ENCODE measurements at regions not wholly inside any gene's neighbourhood (a gene's known extent, or its start where the extent isn't known, plus 50 kb on each side); places are given as distances from the start of the nearest gene placed in this dataset.

DNA sequence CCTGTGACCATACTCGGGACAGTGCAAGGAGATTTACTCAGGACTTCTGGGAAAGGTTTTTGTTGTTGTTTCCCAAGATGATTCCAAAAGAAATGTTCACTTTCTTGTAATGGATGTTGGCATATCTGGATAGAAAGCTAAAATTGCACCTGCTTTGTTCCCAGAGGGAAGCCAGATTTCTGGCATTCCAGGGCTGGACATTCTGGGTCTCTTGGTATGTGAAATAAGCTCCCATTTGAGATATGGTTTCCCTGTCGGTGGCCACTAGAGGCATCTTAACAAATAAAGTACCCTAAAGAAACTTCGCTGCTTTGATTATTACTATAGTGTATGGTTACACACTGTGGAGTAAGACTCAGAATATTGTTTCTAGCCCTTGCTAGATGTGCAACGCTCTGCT, 737.3 kb downstream of the BRINP1 start:
- Histone ChIP-seq H3K4me2 (ENCODE audit: control insufficient read depth, insufficient read depth) (no peak overlapping the region), H3K9me3 (replicated peaks; ENCODE audit: control insufficient read depth, insufficient read depth, low read length) (no peaks in the 10 kb centered on the region), H3K9ac (ENCODE audit: control insufficient read depth, insufficient read depth, low read length) (no peak overlapping the region), H3K27ac (ENCODE audit: control insufficient read depth, insufficient read depth) (no peak overlapping the region), H3K4me1 (ENCODE audit: control insufficient read depth, insufficient read depth, low read length) (no peaks in the 10 kb centered on the region), H3K27me3 (replicated peaks in 1 of 2; ENCODE audit: control insufficient read depth in 2 of 2, insufficient read depth in 2 of 2, low read length in 1 of 2) (no peaks in the 10 kb centered on the region), H3K4me3 (no peak overlapping the region), H2AFZ (ENCODE audit: control insufficient read depth, low read depth, low read length) (no peak overlapping the region), H4K20me1 (ENCODE audit: control insufficient read depth, insufficient read depth) (no peaks in the 10 kb centered on the region), H3K79me2 (ENCODE audit: control insufficient read depth, insufficient read depth, low read length) (no peaks in the 10 kb centered on the region), H3K36me3 (ENCODE audit: control insufficient read depth in 2 of 2, insufficient read depth in 2 of 2, low read length in 1 of 2) (no peaks in the 10 kb centered on the region)
- ChIA-PET RAD21 (ENCODE audit: unreplicated experiment) (no interaction called here), POLR2A (no interaction called here), CTCF (no interaction called here), SMC1A (ENCODE audit: uncharacterized antibody, unreplicated experiment) (no interaction called here)
- in situ Hi-C loops (cut with MboI) (no loop called here), intact Hi-C loops (cut with micrococcal nuclease; ENCODE audit: unreplicated experiment) (no loop called here)
- FAIRE-seq (no peak), ATAC-seq (no peak), DNase-seq (ENCODE audit: low read depth, low spot score) (no peak)
- no TSS peak for BruUV-seq (replicated peaks)
- WGBS (ENCODE audit: insufficient coverage, insufficient replicate concordance, low lambda C conversion rate, missing lambda C conversion rate), result 8% methylated on average over 4 of the region's 4 CpGs
- TF ChIP-seq, protein P1, sequence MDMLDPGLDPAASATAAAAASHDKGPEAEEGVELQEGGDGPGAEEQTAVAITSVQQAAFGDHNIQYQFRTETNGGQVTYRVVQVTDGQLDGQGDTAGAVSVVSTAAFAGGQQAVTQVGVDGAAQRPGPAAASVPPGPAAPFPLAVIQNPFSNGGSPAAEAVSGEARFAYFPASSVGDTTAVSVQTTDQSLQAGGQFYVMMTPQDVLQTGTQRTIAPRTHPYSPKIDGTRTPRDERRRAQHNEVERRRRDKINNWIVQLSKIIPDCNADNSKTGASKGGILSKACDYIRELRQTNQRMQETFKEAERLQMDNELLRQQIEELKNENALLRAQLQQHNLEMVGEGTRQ (IDR thresholded peaks at IDR 0.05; ENCODE audit: borderline replicate concordance, low read depth, low read length), result no peak
- TF ChIP-seq, protein P2, sequence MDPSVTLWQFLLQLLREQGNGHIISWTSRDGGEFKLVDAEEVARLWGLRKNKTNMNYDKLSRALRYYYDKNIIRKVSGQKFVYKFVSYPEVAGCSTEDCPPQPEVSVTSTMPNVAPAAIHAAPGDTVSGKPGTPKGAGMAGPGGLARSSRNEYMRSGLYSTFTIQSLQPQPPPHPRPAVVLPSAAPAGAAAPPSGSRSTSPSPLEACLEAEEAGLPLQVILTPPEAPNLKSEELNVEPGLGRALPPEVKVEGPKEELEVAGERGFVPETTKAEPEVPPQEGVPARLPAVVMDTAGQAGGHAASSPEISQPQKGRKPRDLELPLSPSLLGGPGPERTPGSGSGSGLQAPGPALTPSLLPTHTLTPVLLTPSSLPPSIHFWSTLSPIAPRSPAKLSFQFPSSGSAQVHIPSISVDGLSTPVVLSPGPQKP (IDR thresholded peaks at IDR 0.05; ENCODE audit: low read depth, low read length), result no peak
- TF ChIP-seq POLR2AphosphoS5 (IDR thresholded peaks at IDR 0.05; ENCODE audit: low read length), result no peak
- TF ChIP-seq SUZ12 (IDR thresholded peaks at IDR 0.05; ENCODE audit: unreplicated experiment), result no peak
- TF ChIP-seq SPI1 (IDR thresholded peaks at IDR 0.05; ENCODE audit: borderline replicate concordance, insufficient read depth, low read depth, low read length), result no peak
- TF ChIP-seq, protein P3, sequence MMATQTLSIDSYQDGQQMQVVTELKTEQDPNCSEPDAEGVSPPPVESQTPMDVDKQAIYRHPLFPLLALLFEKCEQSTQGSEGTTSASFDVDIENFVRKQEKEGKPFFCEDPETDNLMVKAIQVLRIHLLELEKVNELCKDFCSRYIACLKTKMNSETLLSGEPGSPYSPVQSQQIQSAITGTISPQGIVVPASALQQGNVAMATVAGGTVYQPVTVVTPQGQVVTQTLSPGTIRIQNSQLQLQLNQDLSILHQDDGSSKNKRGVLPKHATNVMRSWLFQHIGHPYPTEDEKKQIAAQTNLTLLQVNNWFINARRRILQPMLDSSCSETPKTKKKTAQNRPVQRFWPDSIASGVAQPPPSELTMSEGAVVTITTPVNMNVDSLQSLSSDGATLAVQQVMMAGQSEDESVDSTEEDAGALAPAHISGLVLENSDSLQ (IDR thresholded peaks at IDR 0.05), result no peak
- no peak for TF ChIP-seq SIN3A (IDR thresholded peaks at IDR 0.05; ENCODE audit: low read depth, low read length)
- TF ChIP-seq ZNF384 (IDR thresholded peaks at IDR 0.05; ENCODE audit: borderline replicate concordance, low read depth, low read length), result no peak
- TF ChIP-seq SIX5 (IDR thresholded peaks at IDR 0.05; ENCODE audit: low read depth, low read length, severe bottlenecking), result no peak
- TF ChIP-seq SMC3 (IDR thresholded peaks at IDR 0.05; ENCODE audit: borderline replicate concordance, low read length), result no peak
- TF ChIP-seq, protein P4, sequence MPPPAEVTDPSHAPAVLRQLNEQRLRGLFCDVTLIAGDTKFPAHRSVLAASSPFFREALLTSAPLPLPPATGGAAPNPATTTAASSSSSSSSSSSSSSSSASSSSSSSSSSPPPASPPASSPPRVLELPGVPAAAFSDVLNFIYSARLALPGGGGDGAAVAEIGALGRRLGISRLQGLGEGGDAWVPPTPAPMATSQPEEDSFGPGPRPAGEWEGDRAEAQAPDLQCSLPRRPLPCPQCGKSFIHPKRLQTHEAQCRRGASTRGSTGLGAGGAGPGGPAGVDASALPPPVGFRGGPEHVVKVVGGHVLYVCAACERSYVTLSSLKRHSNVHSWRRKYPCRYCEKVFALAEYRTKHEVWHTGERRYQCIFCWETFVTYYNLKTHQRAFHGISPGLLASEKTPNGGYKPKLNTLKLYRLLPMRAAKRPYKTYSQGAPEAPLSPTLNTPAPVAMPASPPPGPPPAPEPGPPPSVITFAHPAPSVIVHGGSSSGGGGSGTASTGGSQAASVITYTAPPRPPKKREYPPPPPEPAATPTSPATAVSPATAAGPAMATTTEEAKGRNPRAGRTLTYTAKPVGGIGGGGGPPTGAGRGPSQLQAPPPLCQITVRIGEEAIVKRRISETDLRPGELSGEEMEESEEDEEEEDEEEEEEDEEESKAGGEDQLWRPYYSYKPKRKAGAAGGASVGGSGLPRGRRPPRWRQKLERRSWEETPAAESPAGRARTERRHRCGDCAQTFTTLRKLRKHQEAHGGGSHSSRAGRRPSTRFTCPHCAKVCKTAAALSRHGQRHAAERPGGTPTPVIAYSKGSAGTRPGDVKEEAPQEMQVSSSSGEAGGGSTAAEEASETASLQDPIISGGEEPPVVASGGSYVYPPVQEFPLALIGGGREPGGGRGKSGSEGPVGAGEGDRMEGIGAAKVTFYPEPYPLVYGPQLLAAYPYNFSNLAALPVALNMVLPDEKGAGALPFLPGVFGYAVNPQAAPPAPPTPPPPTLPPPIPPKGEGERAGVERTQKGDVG (CRISPR knock-in tag; IDR thresholded peaks at IDR 0.05), result no peak
- TF ChIP-seq POU2F2 (IDR thresholded peaks at IDR 0.05; ENCODE audit: borderline replicate concordance, low read depth, low read length), result no peak
- TF ChIP-seq BHLHE40 (IDR thresholded peaks at IDR 0.05; ENCODE audit: borderline replicate concordance in 1 of 2, low read depth in 2 of 2, low read length in 1 of 2), result no peak
- TF ChIP-seq, protein P5, sequence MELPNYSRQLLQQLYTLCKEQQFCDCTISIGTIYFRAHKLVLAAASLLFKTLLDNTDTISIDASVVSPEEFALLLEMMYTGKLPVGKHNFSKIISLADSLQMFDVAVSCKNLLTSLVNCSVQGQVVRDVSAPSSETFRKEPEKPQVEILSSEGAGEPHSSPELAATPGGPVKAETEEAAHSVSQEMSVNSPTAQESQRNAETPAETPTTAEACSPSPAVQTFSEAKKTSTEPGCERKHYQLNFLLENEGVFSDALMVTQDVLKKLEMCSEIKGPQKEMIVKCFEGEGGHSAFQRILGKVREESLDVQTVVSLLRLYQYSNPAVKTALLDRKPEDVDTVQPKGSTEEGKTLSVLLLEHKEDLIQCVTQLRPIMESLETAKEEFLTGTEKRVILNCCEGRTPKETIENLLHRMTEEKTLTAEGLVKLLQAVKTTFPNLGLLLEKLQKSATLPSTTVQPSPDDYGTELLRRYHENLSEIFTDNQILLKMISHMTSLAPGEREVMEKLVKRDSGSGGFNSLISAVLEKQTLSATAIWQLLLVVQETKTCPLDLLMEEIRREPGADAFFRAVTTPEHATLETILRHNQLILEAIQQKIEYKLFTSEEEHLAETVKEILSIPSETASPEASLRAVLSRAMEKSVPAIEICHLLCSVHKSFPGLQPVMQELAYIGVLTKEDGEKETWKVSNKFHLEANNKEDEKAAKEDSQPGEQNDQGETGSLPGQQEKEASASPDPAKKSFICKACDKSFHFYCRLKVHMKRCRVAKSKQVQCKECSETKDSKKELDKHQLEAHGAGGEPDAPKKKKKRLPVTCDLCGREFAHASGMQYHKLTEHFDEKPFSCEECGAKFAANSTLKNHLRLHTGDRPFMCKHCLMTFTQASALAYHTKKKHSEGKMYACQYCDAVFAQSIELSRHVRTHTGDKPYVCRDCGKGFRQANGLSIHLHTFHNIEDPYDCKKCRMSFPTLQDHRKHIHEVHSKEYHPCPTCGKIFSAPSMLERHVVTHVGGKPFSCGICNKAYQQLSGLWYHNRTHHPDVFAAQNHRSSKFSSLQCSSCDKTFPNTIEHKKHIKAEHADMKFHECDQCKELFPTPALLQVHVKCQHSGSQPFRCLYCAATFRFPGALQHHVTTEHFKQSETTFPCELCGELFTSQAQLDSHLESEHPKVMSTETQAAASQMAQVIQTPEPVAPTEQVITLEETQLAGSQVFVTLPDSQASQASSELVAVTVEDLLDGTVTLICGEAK (IDR thresholded peaks at IDR 0.05; ENCODE audit: borderline replicate concordance), result no peak

All from GM12878 (cell line).